ENCODE measurements at regions not wholly inside any gene's neighbourhood (a gene's known extent, or its start where the extent isn't known, plus 50 kb on each side); places are given as distances from the start of the nearest gene placed in this dataset.
A peak's percentile ranks its signal among the peaks of the same experiment; 100 is the strongest.

DNA sequence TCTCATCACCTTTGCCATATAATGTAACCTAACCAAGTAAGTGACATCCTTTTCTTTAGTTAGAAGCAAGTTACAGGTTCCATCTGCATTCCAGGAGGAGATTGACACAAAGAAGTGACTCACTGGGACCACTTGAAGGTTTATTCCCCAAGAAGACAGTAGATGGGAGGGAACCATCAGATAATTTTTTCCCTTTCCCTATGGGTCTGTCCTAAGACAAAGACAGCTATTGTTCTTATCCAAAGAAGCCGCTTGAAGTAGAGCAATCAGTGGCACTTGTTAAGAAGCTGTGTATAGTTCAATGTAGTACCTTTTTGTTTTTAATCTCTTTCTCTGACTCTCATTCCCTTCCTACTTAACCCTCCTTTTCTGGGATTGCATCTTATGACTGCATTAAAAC is 139.9 kb upstream of the B3GALT2 start:
- no peak for TF ChIP-seq CTCF (IDR thresholded peaks at IDR 0.05; ENCODE audit: poor library complexity, severe bottlenecking)
- ATAC-seq (ENCODE audit: low read depth), result no peak

DNA sequence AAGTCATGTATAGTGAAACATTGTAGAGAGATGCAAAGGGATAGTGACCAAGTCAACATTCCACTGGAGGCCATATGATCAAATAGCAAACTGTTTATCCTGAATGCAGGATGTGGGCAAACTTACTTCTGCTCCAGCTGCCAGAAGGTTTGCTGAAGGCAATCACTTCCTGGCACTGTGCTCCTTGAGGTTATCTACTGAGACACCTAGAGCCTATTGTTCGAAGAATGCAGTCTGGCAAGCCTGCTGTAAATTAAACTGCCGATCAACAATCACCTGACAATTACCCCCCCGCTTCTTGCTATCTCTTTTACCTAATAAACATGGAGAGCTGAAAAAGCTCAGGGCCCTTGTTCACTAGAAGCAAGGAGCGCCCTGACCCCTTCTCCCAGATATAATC is 139.4 kb upstream of the B3GALT2 start:
- Histone ChIP-seq H3K9me3 (ENCODE audit: severe bottlenecking) (peaks cover 5% of the 10 kb centered on the region), H3K27me3 (ENCODE audit: insufficient read depth, poor library complexity, severe bottlenecking) (no peaks in the 10 kb centered on the region), H3K27ac (ENCODE audit: poor library complexity, severe bottlenecking) (no peak overlapping the region), H3K4me3 (ENCODE audit: severe bottlenecking) (no peak overlapping the region), H3K4me1 (ENCODE audit: insufficient read depth, poor library complexity, severe bottlenecking) (peaks cover 20% of the 10 kb centered on the region), H3K36me3 (ENCODE audit: low read depth) (no peaks in the 10 kb centered on the region; the same call in 1 of the 2 replicates)
- DNase-seq (ENCODE audit: low spot score), result no peak
- ATAC-seq (ENCODE audit: low read depth), result no peak
- no peak for TF ChIP-seq CTCF (IDR thresholded peaks at IDR 0.05; ENCODE audit: poor library complexity, severe bottlenecking)

More for the DNA sequence above, 139.9 kb upstream of the B3GALT2 start:
- no peak overlapping the region for H3K4me3 ChIP-seq (ENCODE audit: severe bottlenecking)
- H3K36me3 ChIP-seq (ENCODE audit: low read depth), result no peaks in the 10 kb centered on the region; the same call in 1 of the 2 replicates
- peaks cover 19% of the 10 kb centered on the region for H3K4me1 ChIP-seq (ENCODE audit: insufficient read depth, poor library complexity, severe bottlenecking)
- H3K9me3 ChIP-seq (ENCODE audit: severe bottlenecking), result peaks cover 5% of the 10 kb centered on the region
- no peak overlapping the region for H3K27ac ChIP-seq (ENCODE audit: poor library complexity, severe bottlenecking)
- no peak for DNase-seq (ENCODE audit: low spot score)
- H3K27me3 ChIP-seq (ENCODE audit: insufficient read depth, poor library complexity, severe bottlenecking), result no peaks in the 10 kb centered on the region

GRCh38 chr1:193325042-193325441 is 138.6 kb upstream of the B3GALT2 start:
- DNase-seq (ENCODE audit: low spot score) (no peak), ATAC-seq (ENCODE audit: low read depth) (no peak)
- H3K27me3 ChIP-seq (ENCODE audit: insufficient read depth, poor library complexity, severe bottlenecking), result no peaks in the 10 kb centered on the region
- no peak overlapping the region for H3K4me3 ChIP-seq (ENCODE audit: severe bottlenecking)
- H3K4me1 ChIP-seq (ENCODE audit: insufficient read depth, poor library complexity, severe bottlenecking), result peaks cover 22% of the 10 kb centered on the region
- peaks cover 5% of the 10 kb centered on the region for H3K9me3 ChIP-seq (ENCODE audit: severe bottlenecking)
- no peak for TF ChIP-seq CTCF (IDR thresholded peaks at IDR 0.05; ENCODE audit: poor library complexity, severe bottlenecking)
- no peaks in the 10 kb centered on the region; the same call in 1 of the 2 replicates for H3K36me3 ChIP-seq (ENCODE audit: low read depth)
- peak overlapping the region; percentile 89 for H3K27ac ChIP-seq (ENCODE audit: poor library complexity, severe bottlenecking)

- ATAC-seq (ENCODE audit: low read depth), result peak; percentile 99
- Histone ChIP-seq H3K36me3 (ENCODE audit: low read depth) (no peaks in the 10 kb centered on the region; the same call in 1 of the 2 replicates), H3K4me1 (ENCODE audit: insufficient read depth, poor library complexity, severe bottlenecking) (peaks cover 22% of the 10 kb centered on the region), H3K9me3 (ENCODE audit: severe bottlenecking) (peaks cover 3% of the 10 kb centered on the region), H3K27ac (ENCODE audit: poor library complexity, severe bottlenecking) (peak overlapping the region; percentile 89), H3K27me3 (ENCODE audit: insufficient read depth, poor library complexity, severe bottlenecking) (no peaks in the 10 kb centered on the region), H3K4me3 (ENCODE audit: severe bottlenecking) (no peak overlapping the region)
- DNase-seq (ENCODE audit: low spot score), result no peak
- no peak for TF ChIP-seq CTCF (IDR thresholded peaks at IDR 0.05; ENCODE audit: poor library complexity, severe bottlenecking)
Measured at GRCh38 chr1:193322211-193322610, 135.8 kb upstream of the B3GALT2 start.

- peak overlapping the region; percentile 89 for H3K27ac ChIP-seq (ENCODE audit: poor library complexity, severe bottlenecking)
- no peak for TF ChIP-seq CTCF (IDR thresholded peaks at IDR 0.05; ENCODE audit: poor library complexity, severe bottlenecking)
- H3K36me3 ChIP-seq (ENCODE audit: low read depth), result no peaks in the 10 kb centered on the region; the same call in 1 of the 2 replicates
Measured at GRCh38 chr1:193321242-193321840, 134.9 kb upstream of the B3GALT2 start.

More at GRCh38 chr1:193321242-193321840, 134.9 kb upstream of the B3GALT2 start:
- peaks cover 22% of the 10 kb centered on the region for H3K4me1 ChIP-seq (ENCODE audit: insufficient read depth, poor library complexity, severe bottlenecking)
- peaks cover 3% of the 10 kb centered on the region for H3K9me3 ChIP-seq (ENCODE audit: severe bottlenecking)
- no peaks in the 10 kb centered on the region for H3K27me3 ChIP-seq (ENCODE audit: insufficient read depth, poor library complexity, severe bottlenecking)
- ATAC-seq (ENCODE audit: low read depth) (no peak), DNase-seq (ENCODE audit: low spot score) (no peak)
- no peak overlapping the region for H3K4me3 ChIP-seq (ENCODE audit: severe bottlenecking)

All from RWPE2 (cell line).